Panc1 (cell line): ENCODE measurements at regions not wholly inside any gene's neighbourhood (a gene's known extent, or its start where the extent isn't known, plus 50 kb on each side); places are given as distances from the start of the nearest gene placed in this dataset.

Experiments
- ATAC-seq: fragments of 200-7000 bp; cut with Tn5 transposase; 2 replicates; pipeline ENCODE4 v1.9.1; 2020; ENCODE audit warnings: mild to moderate bottlenecking, moderate library complexity
- BruUV-seq: library from RNA; stranded (reverse); fragments of 400-500 nt; replicated peaks from 2 replicates; lab custom pipeline; 2021; lab: Mats Ljungman, UMichigan
- CTCF ChIA-PET: fragments of 300-600 bp; sonication (Branson Sonifier 250); formaldehyde crosslinking; loops from one replicate; lab custom pipeline; 2022; ENCODE audit warnings: antibody characterized with exemption; lab: Charles Lee
- POLR2A ChIA-PET: fragments of 300-600 bp; sonication (Branson Sonifier 250); formaldehyde crosslinking; loops from one replicate; lab custom pipeline; 2022; ENCODE audit warnings: antibody characterized with exemption; lab: Charles Lee
- DNase-seq: peaks from one replicate; pipeline ENCODE4 v3.0.0-alpha.2; 2010; ENCODE audit warnings: low read depth, low spot score
- H3K27ac ChIP-seq: 2 replicates; pipeline ENCODE4 v1.5.1; 2011; ENCODE audit warnings: mild to moderate bottlenecking, low read length, inconsistent platforms
- H3K27me3 ChIP-seq: fragments of 200-500 bp; sonication (Bioruptor generic); 2 replicates; pipeline ENCODE4 v1.6.0; 2014; ENCODE audit warnings: low read length, inconsistent platforms; ENCODE audit not compliant: control insufficient read depth, insufficient read depth
- H3K36me3 ChIP-seq: fragments of 200-500 bp; sonication (Bioruptor generic); 2 replicates; pipeline ENCODE4 v1.5.1; 2014; ENCODE audit warnings: inconsistent platforms, mild to moderate bottlenecking, low read length, moderate library complexity; ENCODE audit not compliant: control insufficient read depth, insufficient read depth
- H3K4me1 ChIP-seq: 2 replicates; pipeline ENCODE4 v1.5.1; 2011; ENCODE audit warnings: inconsistent platforms, mild to moderate bottlenecking, low read length, moderate library complexity; ENCODE audit not compliant: control insufficient read depth, insufficient read depth
- H3K4me3 ChIP-seq, 2 experiments: 2 replicates each; pipeline ENCODE4 v1.5.1; 2011 to 2012; ENCODE audit warnings: low read depth in 2 of 2, low read length in 2 of 2, mild to moderate bottlenecking in 2 of 2, inconsistent platforms in 1 of 2, moderate library complexity in 1 of 2
- H3K9me3 ChIP-seq: fragments of 200-500 bp; sonication (Bioruptor generic); 2 replicates; pipeline ENCODE4 v1.5.1; 2014; ENCODE audit warnings: low read depth, mild to moderate bottlenecking, inconsistent platforms, low read length, moderate library complexity; ENCODE audit not compliant: control insufficient read depth, insufficient read depth
- POLR2AphosphoS5 ChIP-seq: IDR thresholded peaks from 2 replicates; pipeline ENCODE4 v1.6.1; 2012; ENCODE audit warnings: mild to moderate bottlenecking, low read depth, low read length, moderate library complexity
- REST ChIP-seq, 2 experiments: IDR thresholded peaks; 2 replicates each; pipeline ENCODE4 v1.6.1; 2011 to 2012; ENCODE audit warnings: low read depth in 2 of 2, control low read depth in 1 of 2, low read length in 1 of 2, mild to moderate bottlenecking in 1 of 2, moderate library complexity in 1 of 2; ENCODE audit not compliant: insufficient read depth in 1 of 2
- SIN3A ChIP-seq: IDR thresholded peaks from 2 replicates; pipeline ENCODE4 v1.6.1; 2012; ENCODE audit warnings: low read depth, mild to moderate bottlenecking, low read length, moderate library complexity, borderline replicate concordance; ENCODE audit not compliant: insufficient read depth
- TCF7L2 ChIP-seq: IDR thresholded peaks from 2 replicates; pipeline ENCODE4 v1.6.1; 2011; ENCODE audit warnings: mild to moderate bottlenecking, low read depth, low read length, inconsistent platforms
- in situ Hi-C: cut with HindIII; loops from 2 replicates; pipeline ENCODE4 v1.10.0; 2016; ENCODE audit warnings: low sequenced_read_pairs, low pct_unique_long_range_greater_than_20kb
- intact Hi-C: fragments of 100-400 bp; cut with micrococcal nuclease; formaldehyde crosslinking; loops from one replicate; pipeline ENCODE4 v1.10.0; 2022; ENCODE audit not compliant: unreplicated experiment
- TF ChIP-seq, protein P1 (sequence below): fragments of 450-650 bp; IDR thresholded peaks from 2 replicates; pipeline ENCODE4 v1.5.1; 2017; ENCODE audit warnings: mild to moderate bottlenecking

DNA sequence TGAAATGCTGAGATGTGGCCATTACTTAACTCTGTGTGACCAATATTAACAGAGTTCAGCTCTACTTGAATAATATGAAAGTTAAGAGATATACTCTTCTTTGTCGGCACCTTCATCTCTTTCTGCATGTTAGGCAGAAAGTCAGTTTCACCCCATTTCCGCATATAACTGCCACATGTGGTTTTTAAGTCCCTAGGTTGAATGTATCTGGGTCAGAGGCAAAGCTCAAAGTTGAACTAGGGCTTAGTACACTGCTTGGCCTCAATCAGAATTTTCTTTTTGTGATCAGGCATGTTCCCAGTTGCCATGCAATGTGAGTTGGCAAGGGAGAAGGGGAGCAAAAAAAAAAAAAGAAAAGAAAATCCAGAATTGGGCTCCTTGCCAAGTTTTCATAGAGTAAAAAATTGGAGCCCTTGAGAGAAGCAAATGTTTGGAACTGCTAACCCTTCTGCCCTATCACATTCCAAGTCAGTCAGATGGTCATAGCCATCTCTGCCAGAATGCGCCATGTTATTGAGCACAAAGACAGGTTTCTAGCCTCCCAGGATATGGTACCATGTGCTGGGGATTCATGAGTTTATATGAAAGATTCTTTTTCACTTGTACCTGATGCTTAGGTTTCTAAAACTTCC is 251.2 kb upstream of the RORB start:
- BruUV-seq: no TSS peak
- Histone ChIP-seq H3K4me1 (no peaks in the 10 kb centered on the region), H3K27me3 (no peaks in the 10 kb centered on the region), H3K36me3 (no peaks in the 10 kb centered on the region), H3K9me3 (no peaks in the 10 kb centered on the region), H3K4me3 (no peak overlapping the region), H3K27ac (no peak overlapping the region)
- ChIA-PET CTCF (no interaction called here), POLR2A (no interaction called here)
- no peak for TF ChIP-seq REST (IDR thresholded peaks at IDR 0.05; ENCODE audit: insufficient read depth in 1 of 2, low read depth in 2 of 2, low read length in 1 of 2)
- no peak for TF ChIP-seq POLR2AphosphoS5
- TF ChIP-seq SIN3A: no peak
- no peak for TF ChIP-seq TCF7L2
- TF ChIP-seq, protein P1, sequence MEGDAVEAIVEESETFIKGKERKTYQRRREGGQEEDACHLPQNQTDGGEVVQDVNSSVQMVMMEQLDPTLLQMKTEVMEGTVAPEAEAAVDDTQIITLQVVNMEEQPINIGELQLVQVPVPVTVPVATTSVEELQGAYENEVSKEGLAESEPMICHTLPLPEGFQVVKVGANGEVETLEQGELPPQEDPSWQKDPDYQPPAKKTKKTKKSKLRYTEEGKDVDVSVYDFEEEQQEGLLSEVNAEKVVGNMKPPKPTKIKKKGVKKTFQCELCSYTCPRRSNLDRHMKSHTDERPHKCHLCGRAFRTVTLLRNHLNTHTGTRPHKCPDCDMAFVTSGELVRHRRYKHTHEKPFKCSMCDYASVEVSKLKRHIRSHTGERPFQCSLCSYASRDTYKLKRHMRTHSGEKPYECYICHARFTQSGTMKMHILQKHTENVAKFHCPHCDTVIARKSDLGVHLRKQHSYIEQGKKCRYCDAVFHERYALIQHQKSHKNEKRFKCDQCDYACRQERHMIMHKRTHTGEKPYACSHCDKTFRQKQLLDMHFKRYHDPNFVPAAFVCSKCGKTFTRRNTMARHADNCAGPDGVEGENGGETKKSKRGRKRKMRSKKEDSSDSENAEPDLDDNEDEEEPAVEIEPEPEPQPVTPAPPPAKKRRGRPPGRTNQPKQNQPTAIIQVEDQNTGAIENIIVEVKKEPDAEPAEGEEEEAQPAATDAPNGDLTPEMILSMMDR: no peak
- in situ Hi-C loops (no loop called here), intact Hi-C loops (no loop called here)
- ATAC-seq (no peak), DNase-seq (no peak)

GRCh38 chr9:74255489-74255984 is 241.6 kb upstream of the RORB start:
- Histone ChIP-seq H3K4me1 (no peaks in the 10 kb centered on the region), H3K27me3 (no peaks in the 10 kb centered on the region), H3K9me3 (no peaks in the 10 kb centered on the region), H3K36me3 (no peaks in the 10 kb centered on the region), H3K27ac (no peak overlapping the region), H3K4me3 (no peak overlapping the region)
- TF ChIP-seq SIN3A (no peak), POLR2AphosphoS5 (no peak), REST (IDR thresholded peaks at IDR 0.05; ENCODE audit: insufficient read depth in 1 of 2, low read depth in 2 of 2, low read length in 1 of 2) (no peak), TCF7L2 (no peak)
- TF ChIP-seq, protein P1: no peak
- in situ Hi-C loops (no loop called here), intact Hi-C loops (no loop called here)
- POLR2A ChIA-PET: no interaction called here
- no peak for DNase-seq
- ATAC-seq: no peak
- CTCF ChIA-PET: no interaction called here
- no TSS peak for BruUV-seq
